ENCODE measurements at regions not wholly inside any gene's neighbourhood (a gene's known extent, or its start where the extent isn't known, plus 50 kb on each side); places are given as distances from the start of the nearest gene placed in this dataset.

DNA sequence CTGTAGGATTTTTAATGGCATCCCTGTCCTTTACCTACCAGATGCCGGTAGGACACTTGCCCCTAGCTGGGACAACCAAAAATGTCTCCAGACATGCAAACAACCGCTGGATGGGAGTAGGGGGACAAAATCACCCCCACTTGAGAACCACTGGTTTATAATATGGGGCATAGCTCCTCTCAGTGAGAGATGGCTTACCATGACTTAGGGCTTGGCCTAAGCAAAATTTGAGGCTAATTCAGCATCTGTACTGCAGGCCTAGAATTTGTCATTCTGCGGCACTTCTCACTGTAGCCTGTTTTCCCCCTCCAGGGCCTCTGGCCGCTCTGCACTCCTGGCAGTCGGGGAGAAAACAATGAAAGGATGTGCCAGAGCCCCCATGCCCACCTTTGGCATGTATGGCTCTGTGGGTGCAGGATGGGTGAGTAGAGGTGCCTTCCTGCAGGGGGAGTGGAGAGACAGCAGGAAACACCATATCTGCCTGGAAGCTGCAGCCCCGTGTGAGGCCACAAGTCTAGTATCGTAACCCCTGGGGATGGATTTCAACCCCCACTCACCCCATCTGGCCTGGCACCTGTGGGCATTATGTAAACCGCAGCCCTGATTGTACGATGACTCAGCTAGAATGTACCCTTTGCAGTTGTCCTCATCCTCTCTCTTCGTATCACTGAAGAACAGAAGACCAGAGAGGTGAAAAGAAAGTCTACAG is 268.1 kb downstream of the SOX9 start:
- peak in 1 of 2 donors; percentile 23 for DNase-seq (ENCODE audit: low read depth in 2 of 2)

DNA sequence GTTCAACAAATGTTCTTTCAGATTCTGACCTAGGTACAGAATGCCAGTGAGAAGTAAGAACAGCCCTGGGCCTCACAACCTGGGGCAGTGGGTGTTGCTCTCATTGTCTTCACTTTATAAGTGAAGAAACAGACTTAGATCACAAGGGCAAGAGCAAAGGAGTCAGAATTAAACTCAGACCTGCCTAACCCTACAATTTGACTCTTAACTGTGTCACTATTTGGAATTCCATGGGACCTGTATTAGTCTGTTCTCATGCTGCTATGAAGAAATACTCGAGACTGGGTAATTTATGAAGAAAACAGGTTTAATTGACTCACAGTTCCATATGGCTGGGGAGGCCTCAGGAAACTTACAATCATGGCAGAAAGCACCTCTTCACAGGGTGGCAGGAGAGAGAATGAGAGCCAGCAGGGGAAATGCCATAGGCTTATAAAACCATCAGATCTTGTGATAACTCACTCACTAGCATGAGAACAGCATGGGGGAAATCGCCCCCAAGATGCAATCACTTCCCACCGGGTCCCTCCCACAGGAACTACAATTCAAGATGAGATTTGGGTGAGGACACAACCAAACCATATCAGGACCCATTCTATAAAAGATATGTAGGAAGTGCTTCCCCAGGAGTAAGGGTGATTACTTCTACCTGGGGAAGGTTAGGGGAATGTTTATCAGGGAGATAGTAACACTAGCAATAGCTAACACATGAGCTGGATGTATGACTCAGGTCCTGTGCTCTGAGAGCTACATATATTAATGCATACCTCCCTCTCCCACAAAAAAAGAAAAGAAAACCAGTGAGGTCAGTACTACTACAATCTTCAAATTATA is 270.1 kb downstream of the SOX9 start:
- peak in 1 of 2 donors; percentile 44 for DNase-seq (ENCODE audit: low read depth in 2 of 2)

DNA sequence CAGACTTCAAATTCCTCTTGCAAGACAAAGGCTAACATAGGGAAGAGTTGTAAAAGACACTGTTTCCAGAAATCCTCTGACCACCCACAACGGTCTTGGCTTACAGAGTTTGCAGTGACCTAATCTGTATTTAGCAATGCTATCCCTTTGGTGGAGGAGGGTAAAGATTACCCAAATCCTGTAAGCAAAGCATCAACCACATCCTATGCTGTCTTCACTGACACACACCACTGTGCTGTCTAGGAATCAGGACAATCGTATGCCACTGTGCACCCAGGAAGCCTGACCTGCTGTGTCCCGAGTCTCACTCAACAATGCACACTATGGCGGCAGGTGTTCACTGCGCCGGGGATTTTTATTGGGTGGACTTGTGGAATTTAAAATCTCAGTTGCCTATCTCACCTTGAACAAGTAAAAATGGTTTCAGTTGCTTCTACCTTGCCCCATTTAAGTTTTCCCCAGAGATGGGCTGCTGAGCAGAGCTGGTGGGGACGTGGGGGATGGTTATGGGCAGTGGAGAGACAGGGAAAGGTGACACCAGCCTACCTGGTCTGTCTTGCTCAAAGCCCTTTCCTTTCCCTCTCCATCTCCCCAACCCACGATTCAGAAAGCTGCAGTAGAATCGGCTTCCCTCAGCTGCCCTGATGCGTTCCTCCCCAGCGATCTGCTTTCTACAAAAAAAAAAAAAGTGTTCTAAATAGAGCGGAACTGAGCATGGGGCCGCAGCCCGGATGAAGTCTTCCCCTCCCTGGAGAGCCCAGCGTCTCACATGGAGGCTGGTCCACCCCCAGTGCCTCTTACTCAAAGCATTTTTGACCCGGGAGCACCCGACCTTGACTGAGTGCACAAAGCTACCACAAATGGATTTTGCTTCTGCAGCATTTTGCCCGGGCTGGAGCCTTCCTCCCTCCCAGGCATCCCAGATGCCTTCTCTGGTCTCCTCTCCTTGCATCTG is 271.5 kb downstream of the SOX9 start:
- DNase-seq (ENCODE audit: low read depth in 2 of 2): no peak

DNA sequence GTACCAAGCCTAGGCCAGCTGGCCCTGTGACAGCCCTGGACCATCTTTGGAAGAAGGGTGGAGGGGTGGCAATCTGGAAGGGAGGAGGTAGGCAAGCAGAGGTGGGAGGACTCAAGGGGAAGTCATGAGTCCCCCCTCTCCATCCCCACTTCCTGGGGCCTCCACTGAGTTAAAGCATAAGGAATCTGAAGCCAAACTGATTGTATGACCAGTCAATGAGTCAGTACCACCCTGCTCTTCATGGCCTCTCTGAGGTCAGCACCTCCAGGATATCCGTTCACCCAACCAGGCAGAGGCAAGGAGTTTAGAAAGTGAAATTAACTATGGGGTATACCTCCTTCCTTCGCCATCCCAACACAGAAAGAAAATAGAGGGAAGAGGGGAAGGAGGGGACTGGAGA is 272.7 kb downstream of the SOX9 start:
- DNase-seq (ENCODE audit: low read depth in 2 of 2): peak in 1 of 2 donors; percentile 84

DNA sequence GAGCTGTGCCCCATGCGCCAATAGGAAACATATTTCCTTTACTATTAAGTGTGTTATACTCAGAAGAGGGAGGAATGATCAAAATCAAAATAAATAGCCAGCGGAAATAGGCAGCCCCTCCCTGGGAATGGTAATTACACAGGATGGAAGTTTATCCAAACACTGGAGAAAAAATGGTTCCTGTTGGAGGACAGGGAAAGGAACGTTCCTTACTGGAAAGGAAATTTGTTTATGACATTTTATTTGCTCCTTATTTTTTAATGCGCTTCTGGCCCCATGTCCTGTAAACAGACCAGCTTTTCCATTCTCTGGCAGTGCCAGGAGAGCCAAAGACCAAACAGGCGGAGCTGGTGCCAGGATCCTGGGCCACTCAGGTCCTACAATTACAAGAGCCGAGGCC is 273.7 kb downstream of the SOX9 start:
- DNase-seq (ENCODE audit: low read depth in 2 of 2): no peak

DNA sequence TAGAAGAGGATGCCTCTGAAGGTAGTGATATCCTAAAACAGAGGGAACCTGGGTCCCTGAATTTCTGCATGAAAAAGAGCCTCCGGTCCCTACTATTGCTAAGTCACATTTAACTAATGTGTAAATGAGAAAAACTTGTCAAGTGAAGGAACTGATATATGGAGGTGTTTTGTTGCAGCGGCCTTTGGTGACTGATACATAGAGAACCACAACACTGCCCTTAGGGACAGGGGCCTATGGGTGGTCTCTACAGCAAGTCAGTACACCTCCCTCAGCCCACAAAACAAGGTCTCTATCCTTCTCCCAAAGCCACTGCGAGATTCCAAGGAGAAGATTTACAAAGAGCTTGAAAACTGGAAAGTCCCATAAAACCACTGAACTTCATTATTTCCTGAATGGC is 275.3 kb downstream of the SOX9 start:
- no peak for DNase-seq (ENCODE audit: low read depth in 2 of 2)

DNA sequence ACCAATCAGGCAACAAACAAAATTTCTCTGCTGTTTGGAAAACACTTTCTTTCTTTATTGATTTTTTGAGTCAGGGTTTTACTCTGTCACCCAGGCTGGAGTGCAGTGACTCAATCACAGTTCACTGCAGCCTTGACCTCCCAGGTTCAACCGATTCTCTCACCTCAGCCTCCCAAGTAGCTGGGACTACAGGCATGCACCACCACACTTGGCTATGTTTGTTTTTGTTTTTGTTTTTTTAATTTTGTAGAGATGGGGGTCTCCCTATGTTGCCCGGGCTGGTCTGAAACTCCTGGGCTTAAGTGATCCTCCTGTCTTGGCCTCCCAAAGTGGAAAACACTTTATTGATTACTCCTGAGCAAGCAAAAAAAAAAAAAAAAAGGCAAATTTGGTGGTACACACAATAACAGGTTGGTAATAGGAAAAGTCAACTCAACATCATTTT is 276.4 kb downstream of the SOX9 start:
- no peak for DNase-seq (ENCODE audit: low read depth in 2 of 2)

DNA sequence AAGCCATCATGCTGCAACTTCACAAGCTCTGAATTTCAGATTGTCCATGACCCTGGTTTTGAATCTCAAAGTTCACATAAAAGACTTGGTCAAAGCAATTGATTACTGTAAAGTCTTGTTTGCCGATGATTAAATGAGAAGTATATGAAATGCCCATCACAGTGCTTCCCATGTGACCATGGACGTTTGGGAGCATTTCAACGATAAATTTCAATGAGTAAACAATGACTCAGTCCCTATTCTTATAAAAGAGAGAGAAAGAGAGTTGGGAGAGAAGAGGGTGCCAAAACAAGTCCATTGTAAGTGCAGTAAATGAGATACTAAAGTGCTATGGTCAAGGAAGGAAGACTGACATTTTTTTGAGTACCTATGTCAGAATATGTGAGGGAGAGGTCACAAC is 276.9 kb downstream of the SOX9 start:
- DNase-seq (ENCODE audit: low read depth in 2 of 2): peak in 1 of 2 donors; percentile 42

DNA sequence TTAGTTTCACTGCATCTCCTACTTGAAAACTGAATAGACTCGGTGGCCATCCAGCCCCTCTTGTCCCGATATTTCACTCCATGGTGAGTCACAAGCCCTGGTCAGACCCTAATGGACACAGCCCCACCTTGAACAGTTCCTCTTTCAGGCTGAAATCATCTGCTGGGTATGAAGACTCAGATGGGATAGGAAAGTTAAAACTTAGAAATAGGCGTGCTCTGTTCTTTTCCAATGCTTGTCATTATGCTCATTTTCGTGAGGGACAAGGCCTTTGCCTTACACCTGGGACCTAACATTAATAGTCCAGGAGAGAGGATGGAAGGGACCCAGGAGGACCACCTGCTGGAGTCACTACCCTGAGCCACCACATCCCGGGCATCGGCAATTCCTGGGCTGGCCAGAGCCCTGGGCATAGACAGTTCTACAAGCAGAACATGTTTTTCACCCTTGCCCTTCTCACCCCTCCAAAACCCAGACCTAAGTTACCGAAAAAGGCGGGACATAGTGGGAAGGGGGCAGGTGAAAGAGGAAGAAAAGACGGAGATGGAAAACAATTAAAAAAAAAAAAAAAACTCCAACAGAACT is 278.3 kb downstream of the SOX9 start:
- DNase-seq (ENCODE audit: low read depth in 2 of 2): no peak

DNA sequence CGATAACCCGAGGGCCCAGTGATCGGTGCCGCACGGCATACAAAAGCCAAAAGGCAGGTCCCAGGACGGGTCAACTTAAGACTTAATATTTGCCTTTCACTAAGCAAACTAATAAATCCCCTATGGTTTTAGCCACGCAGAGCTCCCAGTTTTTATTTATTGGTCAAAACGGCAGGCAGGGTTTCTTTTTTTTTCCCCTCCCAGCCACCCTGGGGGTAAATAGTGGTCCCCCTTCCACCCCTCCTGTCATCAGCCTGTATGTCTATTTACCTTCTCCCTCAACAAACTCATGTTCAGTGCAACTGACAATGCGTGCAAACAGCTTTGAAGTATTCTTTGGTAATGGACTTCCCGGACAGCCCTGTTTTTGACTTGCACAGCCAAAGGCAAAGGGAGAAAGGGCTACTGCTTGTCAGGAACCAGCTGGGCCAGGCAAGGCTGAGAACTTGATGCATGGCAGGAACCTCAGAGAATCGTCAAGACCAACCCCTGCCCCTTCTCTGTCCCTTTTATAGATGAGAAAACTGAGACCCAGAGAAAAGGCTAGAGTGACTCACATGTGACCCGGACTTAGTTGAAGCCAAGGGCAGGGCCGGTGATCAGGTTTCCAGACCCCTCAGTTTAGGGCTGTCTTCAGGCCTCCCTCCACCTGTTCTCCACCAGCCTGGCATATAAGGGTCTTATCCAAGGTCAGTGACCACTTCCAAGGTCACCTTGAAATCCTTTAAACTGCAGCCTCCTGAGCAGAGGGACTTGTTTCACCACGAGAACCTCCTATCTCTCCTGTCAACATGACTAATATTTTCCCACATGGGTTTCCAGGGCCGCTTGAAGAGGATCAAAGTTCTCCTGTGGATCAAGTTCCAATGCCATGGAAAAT is 279.0 kb downstream of the SOX9 start:
- no peak for DNase-seq (ENCODE audit: low read depth in 2 of 2)

DNA sequence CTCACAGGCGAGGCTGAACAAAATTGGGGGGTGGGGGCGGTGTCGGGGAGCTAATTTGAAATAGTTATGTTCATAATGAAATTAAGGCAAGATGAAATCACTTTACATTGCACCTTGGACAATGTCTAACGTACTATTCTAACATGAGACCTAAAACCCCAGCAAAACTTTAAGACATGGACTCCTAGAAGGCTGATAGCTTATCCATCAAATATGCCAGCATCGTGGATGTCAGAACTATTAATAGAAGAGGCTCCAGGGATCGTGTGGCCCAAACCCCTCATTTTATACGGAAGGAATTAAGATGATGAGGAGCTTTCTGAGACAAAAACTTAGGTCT is 279.6 kb downstream of the SOX9 start:
- DNase-seq (ENCODE audit: low read depth in 2 of 2): no peak

DNA sequence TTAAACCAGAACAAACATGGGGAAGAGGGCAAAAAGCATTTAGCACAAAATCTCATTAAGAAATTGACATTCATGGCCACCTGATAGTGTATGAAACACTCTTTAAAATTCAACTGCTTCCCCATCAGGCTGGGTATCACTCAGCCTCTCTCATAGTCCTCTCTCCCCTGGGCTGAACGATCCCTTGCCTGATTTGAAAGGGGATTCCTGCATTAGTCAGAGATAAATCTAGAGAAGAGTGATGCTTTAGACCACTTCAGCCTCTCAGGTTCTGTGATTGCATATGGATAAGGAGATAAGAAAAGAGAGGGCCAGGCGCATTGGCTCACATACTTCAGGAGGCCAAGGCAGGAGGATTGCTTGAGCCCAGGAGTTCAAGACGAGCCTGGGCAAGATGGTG is 280.0 kb downstream of the SOX9 start:
- DNase-seq (ENCODE audit: low read depth in 2 of 2): no peak

DNA sequence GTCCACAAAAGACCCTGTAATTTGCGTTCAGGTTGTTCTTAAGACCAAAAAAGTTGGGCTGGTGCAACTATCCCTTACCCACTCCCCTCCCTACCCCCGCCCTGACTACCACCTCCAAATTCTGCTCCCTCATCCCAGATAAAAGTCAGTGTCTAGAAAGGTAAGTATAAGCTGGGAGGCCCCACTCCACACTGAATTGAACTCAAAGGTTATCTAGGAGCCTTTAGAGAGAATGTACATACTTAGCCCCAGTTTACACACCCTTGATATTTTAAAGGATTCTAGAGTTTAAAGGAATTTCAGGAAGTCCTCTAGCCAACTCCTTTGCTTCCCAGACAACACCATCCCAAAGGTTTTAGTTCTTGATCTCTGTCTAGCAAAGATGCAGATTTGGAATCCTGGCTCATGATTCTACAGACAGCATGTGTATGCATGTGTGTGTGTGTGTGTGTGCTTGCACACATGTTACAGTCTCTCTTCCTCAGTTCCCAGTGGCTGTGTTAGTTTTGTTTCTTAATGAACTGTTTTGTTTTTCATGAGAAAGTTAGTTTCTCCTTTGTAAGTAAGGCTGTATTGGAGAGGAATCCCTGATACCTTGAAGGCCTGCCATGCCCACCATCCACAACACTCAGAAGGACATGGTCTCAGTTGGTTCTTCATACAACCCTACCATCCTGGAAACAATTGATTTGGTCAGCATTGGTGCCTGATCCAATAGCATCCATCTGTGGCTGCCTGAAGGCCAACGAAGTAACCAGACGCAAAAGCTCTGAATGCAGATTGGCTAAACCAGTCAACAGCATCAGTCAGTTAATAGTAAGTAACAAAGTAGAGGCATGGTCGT is 281.3 kb downstream of the SOX9 start:
- no peak for DNase-seq (ENCODE audit: low read depth in 2 of 2)

DNA sequence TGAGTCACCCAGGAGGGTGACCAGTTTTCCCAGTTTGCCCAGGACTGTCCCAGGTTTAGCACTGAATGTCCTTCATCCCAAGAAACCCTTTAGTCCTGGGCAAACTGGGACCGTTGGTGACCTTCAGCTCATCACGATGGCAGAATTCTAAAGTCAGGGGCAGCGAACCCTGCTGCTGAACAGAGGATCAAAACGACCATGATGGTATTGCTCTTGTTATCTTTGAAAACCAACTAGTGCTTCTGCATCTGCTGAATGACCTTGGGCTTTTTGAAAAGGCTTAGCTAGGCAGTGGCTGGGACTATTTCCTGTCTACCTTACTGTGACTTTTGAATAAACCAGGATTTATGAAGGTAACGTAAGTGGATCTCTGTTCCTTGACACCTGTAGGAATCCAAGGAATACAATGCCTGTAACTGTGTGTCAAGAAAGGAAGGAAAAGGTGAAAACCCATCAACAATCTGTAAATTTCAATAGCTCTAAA is 281.9 kb downstream of the SOX9 start:
- no peak for DNase-seq (ENCODE audit: low read depth in 2 of 2)

DNA sequence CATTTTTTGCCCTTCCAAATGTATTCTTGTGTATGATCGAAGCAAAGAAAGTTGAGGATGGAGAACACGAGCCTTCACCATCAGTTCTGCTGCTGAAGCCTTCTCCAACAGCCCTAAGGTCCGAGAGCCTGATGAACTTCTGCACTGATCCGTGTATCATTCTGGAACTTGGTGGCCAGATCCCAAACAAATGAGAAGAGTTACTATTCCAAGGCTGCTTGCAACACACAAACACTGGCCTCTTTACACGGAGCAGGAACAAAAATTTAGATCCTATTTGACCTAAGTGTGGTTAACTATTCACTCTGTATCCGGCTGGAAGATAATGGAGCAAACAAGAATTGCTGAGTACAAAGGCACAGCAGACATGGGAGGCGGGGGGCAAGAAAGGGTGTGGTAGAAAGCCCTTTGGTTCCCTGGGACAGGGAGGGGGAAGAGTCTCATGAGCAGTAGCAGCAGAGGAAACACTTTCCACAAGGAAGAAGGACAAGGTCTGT is 282.9 kb downstream of the SOX9 start:
- no peak for DNase-seq (ENCODE audit: low read depth in 2 of 2)

DNA sequence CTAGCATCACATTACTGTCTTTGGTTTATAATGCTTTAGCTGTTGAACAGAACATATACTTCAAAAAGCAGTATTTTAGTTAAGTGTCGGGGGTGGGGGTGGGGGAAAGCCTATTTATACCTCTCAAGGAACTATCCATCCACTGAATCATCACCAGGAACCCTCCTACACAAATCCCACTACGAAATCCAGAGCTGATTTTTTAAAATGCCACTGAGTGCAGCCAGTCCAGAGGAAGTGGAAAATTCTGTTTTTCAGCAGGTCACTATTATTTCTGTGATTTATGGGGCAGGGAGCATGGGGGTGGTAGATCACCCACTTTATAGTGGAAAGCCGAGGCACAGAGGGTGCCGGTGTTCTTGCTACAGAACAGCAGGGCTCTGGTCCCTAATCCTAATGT is 284.1 kb downstream of the SOX9 start:
- DNase-seq (ENCODE audit: low read depth in 2 of 2): peak; percentile 8 to 36

DNA sequence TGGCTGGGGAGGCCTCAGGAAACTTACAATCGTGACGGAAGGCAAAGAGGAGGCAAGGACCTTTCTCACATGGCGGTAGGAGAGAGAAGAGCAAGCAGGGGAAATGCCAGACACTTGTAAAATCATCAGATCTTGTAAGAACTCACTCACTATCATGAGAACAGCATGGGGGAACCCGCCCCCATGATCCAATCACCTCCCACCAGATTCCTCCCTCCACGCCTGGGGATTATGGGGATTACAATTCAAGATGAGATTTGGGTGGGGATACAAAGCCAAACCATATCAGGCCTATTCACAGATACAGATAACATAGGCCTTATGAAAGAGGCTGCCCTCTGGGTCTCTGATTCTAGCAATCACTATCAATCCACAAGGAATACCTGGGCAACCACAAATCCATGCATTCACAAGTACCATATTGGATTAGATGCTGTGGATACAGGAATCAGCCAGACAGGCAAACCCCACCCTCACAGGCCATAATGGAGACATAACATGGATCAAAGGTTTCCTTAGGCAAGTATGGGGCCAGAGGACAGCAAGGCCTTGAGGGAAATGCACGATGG is 284.9 kb downstream of the SOX9 start:
- DNase-seq (ENCODE audit: low read depth in 2 of 2): no peak

DNA sequence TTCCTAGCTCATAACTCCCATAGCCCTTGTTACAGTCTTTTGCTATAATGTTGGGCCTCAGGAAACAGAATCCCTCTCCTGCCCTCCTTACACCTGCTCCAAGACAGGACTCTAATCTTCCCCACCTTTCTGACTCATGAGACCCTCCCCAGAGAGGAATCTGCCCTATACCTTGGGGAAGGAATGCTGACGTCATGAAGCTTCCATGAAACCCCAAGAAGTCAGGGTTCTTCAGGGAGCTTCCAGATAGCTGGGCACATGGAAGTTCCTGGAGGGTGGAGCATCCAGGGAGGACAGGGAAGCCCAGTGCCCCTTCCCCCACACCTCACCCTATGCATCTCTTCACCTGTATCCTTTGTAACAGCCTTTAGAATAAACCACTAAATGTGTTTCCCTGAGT is 285.7 kb downstream of the SOX9 start:
- no peak for DNase-seq (ENCODE audit: low read depth in 2 of 2)

DNA sequence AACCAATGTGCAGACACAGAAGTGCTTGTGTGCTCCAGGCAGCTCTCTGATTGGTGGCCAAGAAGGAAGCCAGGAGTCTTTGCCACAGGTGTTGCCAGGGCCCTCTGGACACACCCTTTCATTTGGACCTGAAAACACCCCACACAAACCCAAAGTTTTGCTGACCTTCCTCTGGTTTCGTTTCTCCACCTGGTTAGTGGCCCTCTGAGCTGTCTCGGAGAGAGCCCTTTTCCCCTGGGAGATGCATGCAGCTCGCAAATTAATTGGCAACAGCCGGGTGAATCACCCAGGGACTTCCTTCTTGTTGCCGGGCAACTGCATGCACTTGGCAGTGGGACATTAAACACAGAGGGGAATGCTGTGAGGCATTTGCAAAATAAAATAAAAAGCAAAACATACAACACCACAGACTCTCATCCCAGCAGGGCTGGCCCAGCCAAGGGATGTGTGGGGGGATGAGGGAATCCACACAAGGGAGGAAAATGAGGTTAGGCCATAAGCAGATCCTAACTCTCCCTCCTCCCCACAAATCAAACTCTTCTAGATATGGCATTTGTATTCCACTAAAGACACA is 286.6 kb downstream of the SOX9 start:
- DNase-seq (ENCODE audit: low read depth in 2 of 2): peak; percentile 59 to 95
